ENCODE measurements at regions not wholly inside any gene's neighbourhood (a gene's known extent, or its start where the extent isn't known, plus 50 kb on each side); places are given as distances from the start of the nearest gene placed in this dataset.

- H3K36me3 Mint-ChIP-seq, result peaks cover 0 to 6% (median 0%) of the 10 kb centered on the region in 5 donors
- ATAC-seq (peak; percentile 38), DNase-seq (peak in 5 of 9 donors; percentile 28 to 52 (median 38))
- no peaks in the 10 kb centered on the region for H3K27me3 ChIP-seq (ENCODE audit: control insufficient read depth in 2 of 2, insufficient read depth in 2 of 2, low read length in 2 of 2)
- ChIA-PET POLR2A (no interaction called here), CTCF (no interaction called here)
- H3K4me3 ChIP-seq (ENCODE audit: low read length), result no peak overlapping the region
- no peak overlapping the region for H3K27ac ChIP-seq (ENCODE audit: low read depth, low read length)
- H3K9me3 Mint-ChIP-seq, result peaks cover 0 to 8% (median 0%) of the 10 kb centered on the region in 11 donors
- H3K4me3 Mint-ChIP-seq, result peak overlapping the region in 6 of 10 donors; percentile 28 to 57 (median 50)
- peaks cover 0 to under 1% (median 0%) of the 10 kb centered on the region in 5 donors for H3K27me3 Mint-ChIP-seq
- peaks cover 0 to 21% of the 10 kb centered on the region in 2 donors for H3K4me1 ChIP-seq (ENCODE audit: control insufficient read depth in 2 of 2, insufficient read depth in 2 of 2, low read length in 2 of 2)
- H3K27ac Mint-ChIP-seq, result peak overlapping the region in 8 of 9 donors; percentile 64 to 84 (median 76)
- H3K9me3 ChIP-seq (ENCODE audit: control insufficient read depth in 2 of 3, low read length in 3 of 3), result no peaks in the 10 kb centered on the region
- peaks cover 27 to 72% (median 59%) of the 10 kb centered on the region in 7 donors for H3K4me1 Mint-ChIP-seq
- H3K36me3 ChIP-seq (ENCODE audit: control insufficient read depth in 2 of 3, insufficient read depth in 3 of 3, low read length in 3 of 3), result no peaks in the 10 kb centered on the region
- intact Hi-C loops (cut with micrococcal nuclease), result loop anchor here (2.0 to 5.0 kb wide), 3 partner anchors 16 to 152 kb away; no protein-coding TSS in a partner anchor
Measured at GRCh38 chr6:134534708-134535149, 216.8 kb upstream of the SGK1 start.

GRCh38 chr6:134533991-134534390, 216.1 kb upstream of the SGK1 start:
- Histone ChIP-seq H3K27ac (ENCODE audit: low read depth, low read length) (no peak overlapping the region), H3K36me3 (ENCODE audit: control insufficient read depth in 2 of 3, insufficient read depth in 3 of 3, low read length in 3 of 3) (no peaks in the 10 kb centered on the region), H3K4me1 (ENCODE audit: control insufficient read depth in 2 of 2, insufficient read depth in 2 of 2, low read length in 2 of 2) (peaks cover 0 to 19% of the 10 kb centered on the region in 2 donors), H3K9me3 (ENCODE audit: control insufficient read depth in 2 of 3, low read length in 3 of 3) (no peaks in the 10 kb centered on the region), H3K4me3 (ENCODE audit: low read length) (no peak overlapping the region), H3K27me3 (ENCODE audit: control insufficient read depth in 2 of 2, insufficient read depth in 2 of 2, low read length in 2 of 2) (no peaks in the 10 kb centered on the region)
- Mint-ChIP-seq H3K27ac (peak overlapping the region in 4 of 9 donors; percentile 64 to 82 (median 75)), H3K4me1 (peaks cover 25 to 73% (median 62%) of the 10 kb centered on the region in 7 donors), H3K36me3 (peaks cover 0 to 6% (median 0%) of the 10 kb centered on the region in 5 donors), H3K27me3 (no peaks in the 10 kb centered on the region), H3K4me3 (peak overlapping the region in 1 of 10 donors; percentile 57), H3K9me3 (peaks cover 0 to 8% (median 0%) of the 10 kb centered on the region in 11 donors)
- ChIA-PET POLR2A (no interaction called here), CTCF (interaction anchor here (1.0 to 1.3 kb wide), 2 partner anchors 9 to 13 kb away, joined by 3 read pairs; no protein-coding TSS in a partner anchor)
- DNase-seq, result no peak
- intact Hi-C loops (cut with micrococcal nuclease), result loop anchor here (2.0 to 5.0 kb wide), 3 partner anchors 15 to 152 kb away; no protein-coding TSS in a partner anchor
- ATAC-seq, result no peak

- Histone ChIP-seq H3K9me3 (ENCODE audit: control insufficient read depth in 2 of 3, low read length in 3 of 3) (no peaks in the 10 kb centered on the region), H3K27me3 (ENCODE audit: control insufficient read depth in 2 of 2, insufficient read depth in 2 of 2, low read length in 2 of 2) (no peaks in the 10 kb centered on the region), H3K4me1 (ENCODE audit: control insufficient read depth in 2 of 2, insufficient read depth in 2 of 2, low read length in 2 of 2) (peaks cover 0 to 19% of the 10 kb centered on the region in 2 donors), H3K27ac (ENCODE audit: low read depth, low read length) (no peak overlapping the region), H3K36me3 (ENCODE audit: control insufficient read depth in 2 of 3, insufficient read depth in 3 of 3, low read length in 3 of 3) (no peaks in the 10 kb centered on the region), H3K4me3 (ENCODE audit: low read length) (no peak overlapping the region)
- DNase-seq, result no peak
- H3K9me3 Mint-ChIP-seq, result peaks cover 0 to 8% (median 0%) of the 10 kb centered on the region in 11 donors
- peaks cover 0 to 6% (median 0%) of the 10 kb centered on the region in 5 donors for H3K36me3 Mint-ChIP-seq
- no peak for ATAC-seq
- no peaks in the 10 kb centered on the region for H3K27me3 Mint-ChIP-seq
- ChIA-PET CTCF (interaction anchor here (1.0 to 1.3 kb wide), 3 partner anchors 10 to 355 kb away, joined by 3 to 5 read pairs (median 3); no protein-coding TSS in a partner anchor), POLR2A (interaction anchor here (0.6 kb wide), 1 partner anchor 13 kb away, joined by 6 read pairs; no protein-coding TSS in a partner anchor)
- H3K27ac Mint-ChIP-seq, result peak overlapping the region in 3 of 9 donors; percentile 9 to 55 (median 14)
- intact Hi-C loops (cut with micrococcal nuclease), result loop anchor here in 1 of 2 donors (5.0 kb wide), 2 partner anchors 34 to 151 kb away; no protein-coding TSS in a partner anchor
- H3K4me1 Mint-ChIP-seq, result peaks cover 25 to 70% (median 58%) of the 10 kb centered on the region in 7 donors
- H3K4me3 Mint-ChIP-seq, result peak overlapping the region in 1 of 10 donors; percentile 34
Measured at GRCh38 chr6:134532694-134533624, 215.0 kb upstream of the SGK1 start.

- no peaks in the 10 kb centered on the region for H3K27me3 ChIP-seq (ENCODE audit: control insufficient read depth in 2 of 2, insufficient read depth in 2 of 2, low read length in 2 of 2)
- peaks cover 0 to 19% of the 10 kb centered on the region in 2 donors for H3K4me1 ChIP-seq (ENCODE audit: control insufficient read depth in 2 of 2, insufficient read depth in 2 of 2, low read length in 2 of 2)
- no peak for DNase-seq
- no peaks in the 10 kb centered on the region for H3K9me3 ChIP-seq (ENCODE audit: control insufficient read depth in 2 of 3, low read length in 3 of 3)
- ATAC-seq, result no peak
- ChIA-PET POLR2A (interaction anchor here (0.6 to 1.3 kb wide), 2 partner anchors 11 to 17 kb away, joined by 3 read pairs; no protein-coding TSS in a partner anchor), CTCF (no interaction called here)
- H3K27ac ChIP-seq (ENCODE audit: low read depth, low read length), result no peak overlapping the region
- H3K4me3 ChIP-seq (ENCODE audit: low read length), result no peak overlapping the region
- Mint-ChIP-seq H3K27me3 (no peaks in the 10 kb centered on the region), H3K4me3 (peak overlapping the region in 2 of 10 donors; percentile 2 to 30), H3K9me3 (peaks cover 0 to 8% (median 0%) of the 10 kb centered on the region in 11 donors), H3K27ac (peak overlapping the region in 3 of 9 donors; percentile 1 to 15 (median 14)), H3K4me1 (peaks cover 25 to 70% (median 60%) of the 10 kb centered on the region in 7 donors), H3K36me3 (peaks cover 0 to 6% (median 0%) of the 10 kb centered on the region in 5 donors)
- intact Hi-C loops (cut with micrococcal nuclease), result loop anchor here in 1 of 2 donors (5.0 kb wide), 2 partner anchors 36 to 149 kb away; no protein-coding TSS in a partner anchor
- no peaks in the 10 kb centered on the region for H3K36me3 ChIP-seq (ENCODE audit: control insufficient read depth in 2 of 3, insufficient read depth in 3 of 3, low read length in 3 of 3)
Measured at GRCh38 chr6:134531611-134532010, 213.7 kb upstream of the SGK1 start.

GRCh38 chr6:134531188-134531551, 213.3 kb upstream of the SGK1 start:
- no peak overlapping the region for H3K27ac ChIP-seq (ENCODE audit: low read depth, low read length)
- H3K36me3 ChIP-seq (ENCODE audit: control insufficient read depth in 2 of 3, insufficient read depth in 3 of 3, low read length in 3 of 3), result no peaks in the 10 kb centered on the region
- H3K27me3 ChIP-seq (ENCODE audit: control insufficient read depth in 2 of 2, insufficient read depth in 2 of 2, low read length in 2 of 2), result no peaks in the 10 kb centered on the region
- Mint-ChIP-seq H3K27ac (peak overlapping the region in 2 of 9 donors; percentile 57 to 80), H3K4me3 (no peak overlapping the region), H3K4me1 (peaks cover 24 to 67% (median 58%) of the 10 kb centered on the region in 7 donors), H3K36me3 (peaks cover 0 to 6% (median 0%) of the 10 kb centered on the region in 5 donors), H3K27me3 (no peaks in the 10 kb centered on the region), H3K9me3 (peaks cover 0 to 8% (median 0%) of the 10 kb centered on the region in 11 donors)
- ATAC-seq (no peak), DNase-seq (no peak)
- no peaks in the 10 kb centered on the region for H3K9me3 ChIP-seq (ENCODE audit: control insufficient read depth in 2 of 3, low read length in 3 of 3)
- peaks cover 0 to 19% of the 10 kb centered on the region in 2 donors for H3K4me1 ChIP-seq (ENCODE audit: control insufficient read depth in 2 of 2, insufficient read depth in 2 of 2, low read length in 2 of 2)
- intact Hi-C loops (cut with micrococcal nuclease), result loop anchor here in 1 of 2 donors (5.0 kb wide), 2 partner anchors 36 to 149 kb away; no protein-coding TSS in a partner anchor
- CTCF ChIA-PET, result no interaction called here
- POLR2A ChIA-PET, result interaction anchor here (0.6 to 1.3 kb wide), 2 partner anchors 11 to 16 kb away, joined by 3 read pairs; no protein-coding TSS in a partner anchor
- no peak overlapping the region for H3K4me3 ChIP-seq (ENCODE audit: low read length)

- H3K36me3 Mint-ChIP-seq, result peaks cover 0 to 9% (median 0%) of the 10 kb centered on the region in 5 donors
- H3K36me3 ChIP-seq (ENCODE audit: control insufficient read depth in 2 of 3, insufficient read depth in 3 of 3, low read length in 3 of 3), result no peaks in the 10 kb centered on the region
- peak; percentile 92 for ATAC-seq
- POLR2A ChIA-PET, result interaction anchor here (0.7 kb wide), 1 partner anchor 9 kb away, joined by 3 read pairs; no protein-coding TSS in a partner anchor
- no peaks in the 10 kb centered on the region for H3K27me3 Mint-ChIP-seq
- intact Hi-C loops (cut with micrococcal nuclease), result loop anchor here (1.0 to 10.0 kb wide), 6 partner anchors 11 to 148 kb away; no protein-coding TSS in a partner anchor
- no peak overlapping the region for H3K4me3 ChIP-seq (ENCODE audit: low read length)
- H3K4me1 ChIP-seq (ENCODE audit: control insufficient read depth in 2 of 2, insufficient read depth in 2 of 2, low read length in 2 of 2), result peaks cover 0 to 15% of the 10 kb centered on the region in 2 donors
- no peaks in the 10 kb centered on the region for H3K27me3 ChIP-seq (ENCODE audit: control insufficient read depth in 2 of 2, insufficient read depth in 2 of 2, low read length in 2 of 2)
- peak overlapping the region in 7 of 10 donors; percentile 11 to 47 (median 22) for H3K4me3 Mint-ChIP-seq
- peak in 7 of 9 donors; percentile 52 to 86 (median 76) for DNase-seq
- H3K9me3 Mint-ChIP-seq, result peaks cover 0 to 8% (median 0%) of the 10 kb centered on the region in 11 donors
- H3K9me3 ChIP-seq (ENCODE audit: control insufficient read depth in 2 of 3, low read length in 3 of 3), result no peaks in the 10 kb centered on the region
- H3K4me1 Mint-ChIP-seq, result peaks cover 25 to 61% (median 48%) of the 10 kb centered on the region in 7 donors
- peak overlapping the region; percentile 36 to 94 (median 77) for H3K27ac Mint-ChIP-seq
- H3K27ac ChIP-seq (ENCODE audit: low read depth, low read length), result no peak overlapping the region
- CTCF ChIA-PET, result interaction anchor here (0.6 to 0.7 kb wide), 2 partner anchors 123 to 1624 kb away, joined by 3 to 6 read pairs; no protein-coding TSS in a partner anchor
Measured at GRCh38 chr6:134529921-134530320, 212.0 kb upstream of the SGK1 start.
